GM19468 (cell line): ENCODE measurements at regions not wholly inside any gene's neighbourhood (a gene's known extent, or its start where the extent isn't known, plus 50 kb on each side); places are given as distances from the start of the nearest gene placed in this dataset.
"Not testable (repeated sequence)": the region's sequence is repeated elsewhere in the genome, so short reads cannot be mapped to it uniquely, and the experiment has no call there.

ENCODE experiments used
- ATAC-seq: cut with Tn5 transposase; IDR thresholded peaks from one replicate; pipeline ENCODE4 v1.9.1; 2021; ENCODE audit warnings: mild to moderate bottlenecking, moderate library complexity, moderate number of reproducible peaks; ENCODE audit not compliant: unreplicated experiment; ENCODE audit errors: extremely low read depth

DNA sequence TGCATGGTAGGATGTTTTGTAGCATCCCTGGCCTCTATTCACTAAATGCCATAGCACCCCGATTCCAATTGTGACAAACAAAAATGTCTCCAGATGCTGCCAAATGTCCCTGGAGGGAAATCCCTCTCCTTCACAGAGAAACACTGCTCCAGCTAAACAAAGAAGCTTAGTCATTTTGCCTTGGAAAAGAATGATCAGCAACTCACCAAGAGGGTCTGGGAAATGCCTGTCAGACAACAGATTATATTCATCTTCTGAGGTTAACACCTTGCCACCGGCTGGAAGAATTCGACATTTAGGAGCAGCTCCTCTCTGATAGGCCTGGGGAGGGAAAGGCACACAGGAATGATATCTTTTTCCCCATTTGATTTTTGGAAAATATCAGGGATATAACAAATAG, 84.4 kb downstream of the NIBAN1 start:
- no peak for ATAC-seq

DNA sequence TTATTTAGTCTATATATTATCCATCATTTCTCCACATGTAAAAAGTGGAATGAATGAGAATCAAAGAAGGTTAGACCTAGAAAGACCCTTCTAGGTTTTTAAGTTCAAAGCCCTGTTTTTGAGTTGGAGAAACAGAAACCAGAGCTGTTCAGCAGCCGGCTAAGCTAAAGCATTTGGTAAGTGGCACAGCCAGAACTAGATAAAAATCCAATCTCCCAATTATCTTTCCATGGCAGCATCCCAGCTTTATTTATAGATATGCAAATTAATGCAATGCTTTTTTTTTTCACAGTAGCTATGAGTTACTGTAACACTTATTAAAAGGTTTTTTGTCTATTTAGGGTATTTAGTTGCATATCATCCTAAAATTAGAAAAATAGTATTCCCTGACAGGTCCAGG, 85.1 kb downstream of the NIBAN1 start:
- ATAC-seq, result no peak

DNA sequence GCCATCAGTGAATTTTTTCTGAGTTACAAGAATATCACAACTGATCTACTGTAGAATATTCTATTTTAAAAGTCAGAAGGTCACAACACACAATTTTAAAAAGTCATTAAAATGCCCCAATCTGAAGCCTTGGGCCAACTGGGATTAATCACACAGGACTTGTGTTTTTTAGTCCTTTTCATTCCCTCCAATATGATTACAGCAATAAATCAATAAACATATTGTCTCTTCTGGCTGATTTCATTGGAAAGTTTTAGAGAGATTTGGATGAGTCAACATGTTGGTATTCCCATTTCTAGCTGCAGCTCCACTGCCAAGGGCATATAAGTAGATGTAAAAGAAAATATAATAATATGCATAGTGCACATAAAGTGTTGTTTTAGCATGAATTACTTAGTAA, 85.8 kb downstream of the NIBAN1 start:
- no peak for ATAC-seq

DNA sequence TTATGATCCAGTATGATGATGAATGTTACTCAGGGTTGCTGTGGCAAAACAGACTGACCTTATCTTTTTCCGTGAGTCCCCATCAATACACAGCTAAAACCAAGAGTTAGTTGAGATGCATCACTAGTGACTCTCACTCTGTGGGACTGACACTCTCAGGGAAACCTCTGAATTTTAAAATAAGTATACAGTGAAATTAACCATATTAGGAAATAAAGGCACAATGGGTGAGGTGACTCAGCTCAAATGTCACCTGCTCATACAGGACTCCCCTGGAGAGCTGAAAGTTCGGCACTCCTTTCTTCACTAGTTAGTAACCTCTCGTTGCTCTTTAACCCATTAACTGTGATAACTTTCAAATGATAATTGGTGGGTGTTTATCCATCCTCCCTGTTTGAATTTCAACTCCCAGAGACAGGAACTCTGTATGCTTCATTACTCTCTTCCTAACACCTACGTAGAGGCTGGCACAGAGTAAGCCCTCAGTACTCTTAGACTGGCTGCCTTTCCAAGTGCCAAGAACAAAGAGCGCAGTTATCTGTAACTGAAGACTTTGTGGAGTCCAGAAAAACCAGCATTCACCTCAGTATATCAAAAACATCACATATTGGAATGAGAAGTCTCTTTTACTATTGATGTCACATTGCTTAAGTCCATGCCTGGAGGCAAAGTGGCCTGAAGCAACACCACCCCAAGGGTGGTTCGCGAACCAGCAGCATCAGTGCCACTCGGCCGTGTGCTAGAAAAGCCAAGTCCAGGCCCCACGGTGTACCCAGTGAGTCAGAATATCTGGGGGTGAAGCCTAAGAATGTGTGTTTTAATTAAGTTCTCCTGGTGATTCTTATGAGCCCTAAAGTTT, 91.1 kb downstream of the NIBAN1 start:
- ATAC-seq, result no peak

DNA sequence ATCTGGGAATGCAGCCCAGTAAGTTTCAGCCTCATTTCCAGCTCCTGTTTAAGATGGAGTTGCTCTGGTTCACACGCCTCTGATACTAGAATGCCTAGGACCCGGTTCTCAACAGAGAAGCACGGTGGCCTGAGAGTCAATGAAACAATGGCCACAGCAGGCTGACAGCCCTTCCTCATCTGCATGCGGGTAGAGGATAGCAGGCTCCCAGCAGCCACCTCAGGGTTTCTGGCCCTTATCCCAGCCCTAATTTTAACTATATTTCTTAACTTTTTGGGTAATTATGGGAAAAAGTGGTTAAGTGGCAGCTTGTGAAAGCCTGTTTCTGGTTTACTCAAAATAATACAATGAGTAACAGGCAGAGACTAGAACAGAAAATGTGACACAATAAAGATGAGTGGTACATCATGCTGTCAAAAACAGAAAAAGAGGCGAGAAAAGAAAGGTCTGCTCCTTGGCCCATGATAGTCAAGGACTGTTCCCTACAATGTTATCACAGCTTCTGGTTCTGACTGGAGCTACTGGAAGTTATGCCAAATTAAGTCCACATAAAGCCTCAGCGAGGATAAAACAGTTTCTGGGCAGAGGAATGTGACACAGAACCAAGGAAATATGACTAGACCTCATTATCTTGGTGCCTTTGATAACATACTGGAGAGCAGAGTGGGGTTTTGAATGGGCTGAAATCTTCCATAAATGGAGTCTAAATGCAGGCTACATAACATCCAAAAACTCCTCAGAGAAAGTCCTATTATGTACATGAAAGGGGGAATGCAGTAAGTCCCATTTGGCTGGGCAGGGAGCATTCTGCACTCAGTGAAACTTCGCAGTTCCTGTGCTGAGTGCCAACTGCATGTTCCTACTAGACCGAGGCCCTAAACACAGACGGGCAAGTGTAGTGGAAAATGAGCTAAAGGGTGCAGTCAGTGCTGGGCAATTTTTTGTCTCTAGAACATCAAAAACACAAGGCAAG, 92.1 kb downstream of the NIBAN1 start:
- ATAC-seq, result peak; percentile 29

DNA sequence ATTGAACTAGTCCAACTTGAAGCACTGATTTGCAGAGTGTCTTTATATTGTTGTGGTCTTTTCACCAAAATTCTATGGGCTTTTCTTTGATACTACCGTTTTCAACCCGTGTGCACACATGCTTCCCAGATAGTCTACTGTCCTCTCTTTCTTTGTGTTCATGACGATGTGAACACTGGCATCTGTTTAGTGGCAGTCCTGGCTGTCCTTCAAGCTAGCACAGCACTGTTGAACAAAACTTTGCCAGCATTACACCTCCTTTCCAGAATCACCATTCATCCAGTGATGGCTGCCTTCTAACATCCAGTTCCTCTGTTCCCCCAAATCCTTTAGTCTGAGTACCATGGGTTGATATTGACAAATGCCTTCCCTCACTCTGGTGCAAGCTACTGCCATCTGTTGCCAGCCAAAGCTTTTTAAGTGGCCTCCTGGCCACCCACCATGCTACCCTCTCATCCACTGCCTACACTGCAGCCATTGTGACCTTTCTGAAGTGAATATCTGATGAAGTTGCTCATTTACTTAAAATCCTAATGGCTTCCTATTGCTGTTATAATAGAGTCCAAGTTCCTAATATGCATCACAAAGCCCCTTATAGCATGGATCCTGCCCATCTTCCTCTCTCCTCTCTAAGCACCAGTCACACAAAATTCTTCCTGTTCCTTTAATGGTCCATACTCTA, 94.3 kb downstream of the NIBAN1 start:
- no peak for ATAC-seq

DNA sequence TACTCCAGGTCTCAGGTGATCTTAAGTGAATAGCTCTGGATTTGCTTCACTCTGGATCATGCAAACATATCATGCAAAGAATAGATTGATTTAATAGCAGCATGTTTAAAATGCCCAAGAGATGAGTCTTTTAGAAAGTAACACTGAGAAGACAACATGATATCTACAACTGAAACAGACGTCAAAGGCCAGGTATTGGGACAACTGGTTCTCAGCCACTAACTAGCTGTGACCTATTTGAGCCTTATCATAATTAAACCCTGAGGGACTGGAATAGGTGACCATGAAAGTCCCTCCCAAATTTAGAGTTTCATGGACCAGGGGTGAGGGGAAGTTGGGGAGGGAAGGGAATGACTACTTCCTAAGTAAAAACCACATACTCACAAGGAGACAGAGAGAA, 95.7 kb downstream of the NIBAN1 start:
- no peak for ATAC-seq

DNA sequence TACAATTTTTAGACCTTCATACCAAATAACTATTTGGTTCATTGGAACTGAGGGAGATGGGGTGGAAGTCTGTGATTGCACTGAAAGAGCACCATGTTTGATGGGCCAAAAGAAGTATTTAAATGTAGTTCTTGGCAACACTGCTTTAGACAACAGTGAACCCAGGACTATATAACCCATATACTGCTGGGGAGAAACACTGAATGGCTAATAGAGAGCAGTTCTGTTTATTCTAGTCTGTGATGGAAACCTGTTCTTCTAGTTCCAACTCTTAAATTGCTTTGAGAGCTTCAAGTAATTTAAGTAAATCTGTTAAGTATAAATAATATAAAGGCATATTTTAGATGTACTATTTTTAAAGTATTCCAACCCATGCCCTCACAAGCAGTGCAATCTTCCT, 96.3 kb downstream of the NIBAN1 start:
- no peak for ATAC-seq

DNA sequence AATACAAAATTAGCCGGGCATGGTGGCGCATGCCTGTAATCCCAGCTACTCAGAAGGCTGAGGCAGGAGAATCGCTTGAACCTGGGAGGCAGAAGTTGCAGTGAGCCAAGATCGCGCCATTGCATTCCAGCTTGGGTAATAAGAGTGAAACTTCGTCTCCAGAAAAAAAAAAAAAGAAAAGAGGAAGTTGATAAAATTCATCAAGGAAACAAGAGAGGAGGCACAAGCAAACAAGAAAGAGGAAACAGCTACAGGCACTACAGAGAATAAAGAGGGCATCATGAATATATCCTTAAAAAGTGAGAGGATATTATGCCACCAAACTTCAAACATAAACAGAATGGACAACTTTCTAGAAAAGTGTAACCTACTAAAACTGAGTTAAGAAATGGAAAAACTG, 98.3 kb downstream of the NIBAN1 start:
- ATAC-seq, result not testable (repeated sequence)

DNA sequence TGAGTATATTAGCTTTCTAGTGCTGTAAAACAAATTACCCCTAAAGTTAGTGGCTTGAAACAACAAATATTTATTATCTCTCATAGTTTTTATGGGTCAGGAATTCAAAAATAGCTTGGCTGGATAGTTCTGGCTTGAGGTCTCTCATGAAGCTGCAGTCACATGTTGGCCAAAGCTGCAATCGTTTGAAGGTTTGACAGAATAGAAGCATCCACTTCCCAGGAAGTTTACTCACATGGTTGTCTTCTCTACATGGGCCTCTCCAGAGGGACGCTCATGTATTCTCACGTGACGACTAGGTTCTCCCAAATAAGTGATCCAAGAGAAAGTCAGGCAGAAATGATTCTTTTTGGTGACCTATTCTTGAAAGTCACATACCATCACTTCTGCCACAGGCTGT, 99.1 kb downstream of the NIBAN1 start:
- ATAC-seq, result no peak

DNA sequence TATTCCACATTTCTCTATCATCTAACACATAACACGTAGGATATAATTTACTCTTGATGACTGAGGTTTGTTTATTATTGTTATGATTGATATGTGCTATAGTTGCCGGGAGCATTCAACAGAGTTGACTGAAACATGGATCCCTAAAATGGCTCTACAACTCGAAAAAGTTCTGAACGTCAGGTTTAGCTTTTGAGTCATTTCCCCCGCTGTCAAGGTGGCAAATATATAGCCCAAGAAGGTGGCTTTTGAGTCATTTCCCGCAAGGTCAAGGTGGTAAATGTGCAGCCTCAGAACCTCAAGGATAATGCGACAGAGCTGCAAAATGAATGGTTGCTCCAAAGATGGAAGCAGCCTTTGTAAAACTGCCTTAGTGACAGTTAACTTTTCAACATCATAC, 104.0 kb downstream of the NIBAN1 start:
- no peak for ATAC-seq

DNA sequence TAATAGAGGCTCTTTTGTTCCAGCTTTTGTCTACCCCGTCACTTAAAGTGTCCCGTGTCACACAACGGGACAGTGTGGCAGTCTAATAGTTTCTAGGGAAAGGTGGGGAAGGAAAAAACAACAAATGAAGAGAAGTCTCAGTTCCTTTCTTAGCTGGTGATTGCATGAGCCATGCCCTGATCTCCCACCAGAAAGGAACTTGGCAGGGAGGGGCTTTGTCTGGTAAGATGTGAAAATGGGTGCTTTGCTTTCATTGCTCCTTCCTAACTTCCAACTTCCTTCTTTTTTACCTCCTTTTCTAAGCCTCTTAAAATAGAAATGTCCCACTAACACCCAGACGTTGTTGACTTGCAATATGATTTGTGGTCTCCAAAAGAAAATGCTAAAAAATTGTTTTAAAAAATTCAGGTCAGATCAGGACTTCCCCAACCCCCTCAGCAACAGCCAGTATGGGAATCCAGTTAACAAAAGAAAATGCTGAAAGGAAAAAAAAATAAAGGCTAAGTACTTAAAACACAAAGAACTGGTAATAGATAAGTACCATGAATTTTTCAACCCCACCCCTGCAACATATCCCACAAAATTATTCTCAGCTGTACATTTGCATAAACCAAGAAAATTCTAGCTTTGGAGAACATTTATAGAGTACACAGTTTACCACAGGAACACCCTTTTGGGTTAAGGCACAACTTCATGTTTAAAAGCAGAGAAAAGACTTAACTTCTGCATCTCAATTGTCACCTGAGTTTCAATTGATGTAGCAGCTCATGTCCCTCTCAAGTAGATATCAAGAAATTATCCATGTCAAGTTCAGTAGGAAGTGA, 106.2 kb downstream of the NIBAN1 start:
- ATAC-seq, result no peak

DNA sequence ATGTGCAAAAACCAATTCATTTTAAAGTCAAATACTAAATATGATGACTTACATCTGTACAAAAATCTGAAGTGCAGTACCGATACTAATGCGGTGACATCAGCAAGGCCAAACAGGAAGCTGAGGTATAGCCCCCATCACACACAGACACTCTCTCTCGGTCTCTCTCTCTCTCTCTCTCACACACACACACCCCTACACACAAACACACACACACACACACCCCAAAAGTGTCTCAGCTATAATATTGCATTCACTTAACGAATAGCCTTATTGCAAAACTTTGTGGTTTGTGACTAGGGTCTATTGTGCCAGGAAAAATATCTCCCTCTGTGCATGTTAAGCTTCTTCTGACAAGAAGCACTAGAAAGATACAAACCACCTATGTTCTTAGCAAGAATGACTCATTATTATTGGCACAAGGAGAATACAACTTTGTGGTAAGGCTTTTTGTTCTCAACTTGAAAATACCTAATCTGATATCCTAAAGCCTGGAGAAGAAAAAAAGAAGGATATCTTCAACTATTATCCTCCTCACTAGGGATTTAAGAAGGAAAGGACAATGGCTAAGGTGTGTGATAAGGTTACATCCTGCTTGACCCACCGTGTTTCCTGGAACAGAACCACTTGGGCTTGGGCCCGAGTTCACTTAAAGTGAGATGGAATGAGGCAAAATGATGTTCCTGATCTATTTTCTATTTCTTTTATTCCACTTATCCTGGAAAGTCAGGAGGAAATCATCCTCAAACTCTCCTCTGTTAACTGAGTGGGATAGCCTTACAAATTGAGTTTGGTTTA, 107.1 kb downstream of the NIBAN1 start:
- ATAC-seq, result peak; percentile 85

DNA sequence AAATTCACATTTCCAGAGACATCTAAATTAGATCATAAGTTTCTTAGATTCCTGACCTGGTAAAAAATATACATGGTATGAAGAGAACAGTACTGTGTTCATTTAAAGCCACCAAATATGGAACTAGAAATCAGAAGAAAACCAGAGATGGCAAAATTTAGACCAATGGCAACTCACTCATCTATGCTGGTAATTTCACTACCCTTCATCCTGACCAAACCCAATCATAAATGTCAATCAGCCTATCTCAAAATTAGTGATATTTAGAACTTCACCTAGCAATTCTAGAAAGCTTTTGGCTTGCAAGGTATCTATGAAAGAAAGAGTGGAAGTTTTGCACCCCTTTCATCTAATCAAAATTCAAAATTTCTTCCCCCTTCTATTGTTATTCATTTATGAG, 107.7 kb downstream of the NIBAN1 start:
- no peak for ATAC-seq

DNA sequence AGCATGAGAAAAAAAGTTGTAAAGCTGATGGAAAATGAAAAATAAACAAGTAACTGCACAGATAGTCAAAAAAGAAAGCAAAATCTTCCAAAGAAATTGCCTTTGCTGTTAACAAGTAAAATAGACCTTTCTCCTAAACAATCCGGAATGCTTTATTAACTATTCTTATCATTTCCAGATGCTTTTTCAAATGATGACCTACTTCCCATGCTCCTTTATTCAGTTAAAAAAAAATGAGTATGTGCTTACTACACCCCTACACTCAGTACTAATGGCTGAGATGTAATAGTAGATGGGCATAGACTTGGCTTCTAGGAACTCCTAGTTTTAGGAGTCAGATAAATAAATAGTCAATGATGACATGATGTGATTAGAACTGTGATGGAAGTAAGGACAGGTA, 108.5 kb downstream of the NIBAN1 start:
- no peak for ATAC-seq

DNA sequence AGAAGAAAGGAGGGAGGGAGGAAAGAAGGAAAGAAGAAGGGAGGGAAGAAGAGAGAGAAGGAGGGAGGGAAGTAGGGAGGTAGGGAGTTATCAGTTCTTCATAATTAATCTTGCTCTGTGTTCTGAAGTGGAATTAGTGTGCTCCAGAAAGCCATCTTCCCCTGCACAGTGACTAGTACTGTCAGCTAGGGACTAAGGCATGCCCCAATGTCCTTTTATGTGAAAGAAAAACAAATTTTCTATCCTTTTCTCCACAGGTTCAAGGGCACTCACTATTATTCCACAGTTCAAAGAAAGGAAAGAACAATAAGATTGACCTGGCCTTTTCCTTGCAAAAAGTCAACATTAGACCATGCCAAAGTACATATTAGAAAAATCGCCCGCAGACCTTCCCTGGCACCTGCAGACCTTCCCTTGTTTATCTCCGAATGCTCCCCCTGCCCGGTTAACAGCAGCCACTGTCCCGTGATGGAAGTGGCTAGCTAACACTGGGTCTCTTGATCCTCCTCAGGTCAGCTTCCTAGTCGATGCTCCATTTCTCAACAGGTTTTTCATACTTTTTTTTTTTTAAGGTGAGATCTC, 107.2 kb upstream of the EDEM3 start:
- ATAC-seq, result no peak

DNA sequence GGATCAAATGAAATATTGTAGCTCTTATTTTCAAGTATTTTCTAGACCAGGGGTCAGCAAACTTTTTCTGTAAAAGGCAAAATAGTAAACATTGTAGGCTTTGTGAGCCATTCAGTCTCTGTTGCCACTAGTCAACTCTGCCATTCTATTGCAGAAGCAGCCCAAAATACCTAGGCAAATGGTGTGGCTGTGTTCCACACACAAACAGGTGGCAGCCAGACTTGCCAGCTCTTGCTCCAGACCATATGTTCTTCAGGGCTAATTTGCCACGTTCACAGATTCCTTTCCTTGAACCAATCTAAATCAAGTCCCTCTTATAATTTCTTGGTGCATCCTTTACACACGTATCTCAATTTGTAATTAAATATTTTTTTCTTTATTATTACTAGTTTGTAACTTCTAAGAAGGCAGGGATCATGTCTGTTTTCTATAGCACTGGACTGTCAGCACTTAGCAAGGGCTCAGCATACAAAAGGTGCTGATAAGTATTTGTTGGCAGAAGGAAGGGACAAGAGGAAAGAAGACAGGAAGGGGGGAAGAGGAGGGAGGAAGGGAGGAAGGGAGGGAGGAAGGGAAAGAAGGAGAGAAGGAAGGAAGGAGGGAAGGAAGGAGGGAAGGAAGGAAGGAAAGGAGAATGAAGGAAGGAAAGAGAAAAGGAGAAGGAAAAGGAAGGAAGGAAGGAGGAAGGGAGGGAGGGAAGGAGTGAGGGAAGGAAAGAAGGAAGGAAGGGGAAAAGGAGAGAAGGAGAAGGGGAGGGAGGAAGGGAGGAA, 106.5 kb upstream of the EDEM3 start:
- peak; percentile 51 for ATAC-seq

DNA sequence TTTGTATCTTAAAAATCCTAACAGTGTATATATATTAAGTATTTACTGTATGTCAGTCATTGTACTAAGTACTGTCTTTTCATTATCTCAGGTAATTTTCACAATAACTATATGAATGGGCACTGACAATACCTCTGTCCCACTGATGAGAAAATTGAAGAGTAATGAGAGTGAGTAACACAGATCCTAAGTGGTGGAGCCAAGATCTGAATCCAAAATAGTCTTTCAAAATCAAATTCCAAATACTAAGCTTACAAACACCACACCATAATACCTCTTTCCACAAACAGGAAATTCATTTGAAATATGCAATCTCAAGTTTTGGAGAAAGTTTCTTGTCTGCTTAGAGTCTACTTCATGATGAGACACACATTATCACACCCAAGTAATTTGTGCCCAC, 105.9 kb upstream of the EDEM3 start:
- no peak for ATAC-seq
